HepG2 (cell line): ENCODE measurements at regions not wholly inside any gene's neighbourhood (a gene's known extent, or its start where the extent isn't known, plus 50 kb on each side); places are given as distances from the start of the nearest gene placed in this dataset.

Source experiments
- ATAC-seq: fragments of 200-7000 bp; cut with Tn5 transposase; 3 replicates; pipeline ENCODE4 v1.9.1; 2020; ENCODE audit warnings: mild to moderate bottlenecking, moderate library complexity
- BruUV-seq: library from RNA; stranded (reverse); fragments of 400-500 nt; replicated peaks from 2 replicates; lab custom pipeline; 2021; lab: Mats Ljungman, UMichigan
- CTCF ChIA-PET: fragments of 300-600 bp; formaldehyde crosslinking; extraction: SDS; loops from one replicate; lab custom pipeline; 2021; ENCODE audit warnings: low total read pairs, inconsistent platforms, low intra/inter-chr PET ratio; lab: Yijun Ruan, JAX
- POLR2A ChIA-PET: fragments of 350-600 bp; sonication (Branson Sonifier 250); formaldehyde crosslinking; loops from one replicate; lab custom pipeline; 2020; ENCODE audit warnings: antibody characterized with exemption, inconsistent platforms; lab: Yijun Ruan, JAX
- DNase-seq: peaks from one replicate; pipeline ENCODE4 v3.0.0-alpha.2; 2015; ENCODE audit warnings: low spot score
- FAIRE-seq: peaks from 3 replicates; lab custom pipeline; 2011; peaks lifted over from hg19 to GRCh38; lab: Jason Lieb, UNC
- H2AFZ ChIP-seq: one replicate; pipeline ENCODE4 v1.6.1; 2011; ENCODE audit warnings: low read length, inconsistent platforms
- H3K27ac ChIP-seq: fragments of 300-600 bp; 3 replicates; pipeline ENCODE4 v1.8.0; 2011; ENCODE audit warnings: mixed run types, mild to moderate bottlenecking, mixed read lengths, low read length, inconsistent platforms; ENCODE audit not compliant: insufficient read depth; ENCODE audit errors: extremely low read length
- H3K27me3 ChIP-seq, 2 experiments: fragments of 200-600 bp in 1 of 2; 2 replicates in 1 of 2; 3 replicates in 1 of 2; pipeline versions ENCODE4 v1.6.0 to v1.8.0; 2011; ENCODE audit warnings: low read length in 2 of 2, mild to moderate bottlenecking in 2 of 2, moderate library complexity in 2 of 2, inconsistent platforms in 1 of 2; ENCODE audit not compliant: insufficient read depth in 2 of 2, control insufficient read depth in 1 of 2
- H3K36me3 ChIP-seq, 2 experiments: fragments of 200-600 bp in 1 of 2; replicated peaks in 1 of 2; 2 replicates in 1 of 2; 3 replicates in 1 of 2; pipeline versions ENCODE4 v1.5.1 to v1.8.0; 2011; ENCODE audit warnings: low read length in 2 of 2, inconsistent platforms in 1 of 2; ENCODE audit not compliant: insufficient read depth in 2 of 2, control insufficient read depth in 1 of 2
- H3K4me1 ChIP-seq: 2 replicates; pipeline ENCODE4 v1.5.1; 2012; ENCODE audit warnings: low read length, inconsistent platforms; ENCODE audit not compliant: insufficient read depth
- H3K4me2 ChIP-seq: 2 replicates; pipeline ENCODE4 v1.6.0; 2011; ENCODE audit warnings: low read depth, low read length, inconsistent platforms
- H3K4me3 ChIP-seq, 3 experiments: fragments of 200-600 bp in 1 of 3; sonication (generic), shearing (Covaris generic) in 1 of 3; replicated peaks in 1 of 3; 2 replicates each; pipeline ENCODE4 v1.5.1; 2011 to 2016; ENCODE audit warnings: low read length in 3 of 3, inconsistent platforms in 2 of 3, low read depth in 2 of 3, mild to moderate bottlenecking in 2 of 3, control low read depth in 1 of 3, mixed read lengths in 1 of 3; ENCODE audit not compliant: insufficient read depth in 1 of 3
- H3K79me2 ChIP-seq: one replicate; pipeline ENCODE4 v1.6.1; 2011; ENCODE audit warnings: low read length, inconsistent platforms; ENCODE audit not compliant: insufficient read depth
- H3K9ac ChIP-seq: 2 replicates; pipeline ENCODE4 v1.6.0; 2011; ENCODE audit warnings: mild to moderate bottlenecking, low read depth, low read length, inconsistent platforms; ENCODE audit not compliant: insufficient read depth
- H3K9me3 ChIP-seq: 2 replicates; pipeline ENCODE4 v1.5.1; 2012; ENCODE audit warnings: mild to moderate bottlenecking, low read length
- H4K20me1 ChIP-seq: 2 replicates; pipeline ENCODE4 v1.6.0; 2011; ENCODE audit warnings: inconsistent platforms, mild to moderate bottlenecking, low read length, moderate library complexity; ENCODE audit not compliant: insufficient read depth
- GATAD1 ChIP-seq: IDR thresholded peaks from 2 replicates; pipeline ENCODE4 v1.6.1; 2016; ENCODE audit warnings: missing genetic modification reagents, missing compliant biosample characterization
- NFIC ChIP-seq: IDR thresholded peaks from 2 replicates; pipeline ENCODE4 v1.6.1; 2012; ENCODE audit warnings: mild to moderate bottlenecking, low read length, inconsistent platforms
- POLR2AphosphoS2 ChIP-seq: IDR thresholded peaks from 2 replicates; pipeline ENCODE4 v1.6.1; 2011; ENCODE audit warnings: low read depth, low read length, improper control_type of control experiment
- SP140L ChIP-seq: sonication (generic); formaldehyde crosslinking; IDR thresholded peaks from 2 replicates; pipeline ENCODE4 v1.4.0; 2020; ENCODE audit warnings: missing genetic modification reagents, borderline replicate concordance
- STAG1 ChIP-seq: sonication (generic); formaldehyde crosslinking; IDR thresholded peaks from 2 replicates; pipeline ENCODE4 v1.4.0; 2020; ENCODE audit warnings: missing genetic modification reagents
- TP53 ChIP-seq: sonication (generic); formaldehyde crosslinking; conservative IDR thresholded peaks from 2 replicates; pipeline ENCODE4 v1.4.0; 2020; ENCODE audit warnings: missing genetic modification reagents
- ZNF354B ChIP-seq: sonication (generic); formaldehyde crosslinking; IDR thresholded peaks from 2 replicates; pipeline ENCODE4 v1.8.0; 2022; ENCODE audit warnings: mild to moderate bottlenecking, missing genetic modification reagents
- ZNF563 ChIP-seq: sonication (generic); formaldehyde crosslinking; IDR thresholded peaks from 2 replicates; pipeline ENCODE4 v1.8.0; 2022; ENCODE audit warnings: mild to moderate bottlenecking, moderate library complexity, missing genetic modification reagents
- ZNF629 ChIP-seq: sonication (generic); formaldehyde crosslinking; conservative IDR thresholded peaks from 2 replicates; pipeline ENCODE4 v1.5.0; 2020; ENCODE audit warnings: missing genetic modification reagents
- WGBS: methylation state at CpG from one replicate; pipeline ENCODE4 v1.1.6; 2017; ENCODE audit warnings: low lambda C conversion rate; 5-methylcytosine and 5-hydroxymethylcytosine counted together
- in situ Hi-C: cut with HindIII; loops from 2 replicates; pipeline ENCODE4 v1.10.0; 2017; ENCODE audit warnings: low pct_unique_long_range_greater_than_20kb; ENCODE audit not compliant: extremely low pct_ligation_motif_present
- intact Hi-C: fragments of 100-400 bp; cut with micrococcal nuclease; formaldehyde crosslinking; loops from one replicate; pipeline ENCODE4 v1.10.0; 2022; ENCODE audit not compliant: unreplicated experiment
- TF ChIP-seq, protein P1 (sequence below): sonication (generic); formaldehyde crosslinking; IDR thresholded peaks from 2 replicates; pipeline ENCODE4 v1.5.1; 2020; ENCODE audit warnings: mild to moderate bottlenecking, missing genetic modification reagents, moderate library complexity
- TF ChIP-seq, protein P2 (sequence below): sonication (generic); formaldehyde crosslinking; IDR thresholded peaks from 2 replicates; pipeline ENCODE4 v1.5.0; 2020; ENCODE audit warnings: missing genetic modification reagents

DNA sequence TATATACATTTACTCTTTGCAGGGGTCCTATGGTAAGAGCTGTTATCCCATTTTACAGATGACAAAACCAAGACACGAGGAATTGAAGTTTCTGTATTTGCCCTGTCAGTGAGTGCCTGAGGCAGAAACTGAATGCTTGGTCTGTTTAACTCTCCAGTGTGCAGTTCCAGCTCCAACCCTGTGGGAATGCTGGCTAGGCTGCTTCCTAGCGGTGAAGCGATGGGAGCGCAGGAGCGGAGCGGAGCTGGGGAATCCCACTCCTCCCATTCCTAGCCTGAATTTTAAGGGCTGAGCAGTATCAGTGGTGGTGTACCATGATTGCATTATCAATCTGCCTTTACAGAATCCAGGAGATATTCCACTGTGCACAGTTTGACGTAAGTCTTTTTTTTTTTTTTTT, 202.3 kb downstream of the LRRC70 start:
- FAIRE-seq: no peak
- Histone ChIP-seq H3K27ac (no peak overlapping the region), H3K4me3 (no peak overlapping the region), H3K27me3 (no peaks in the 10 kb centered on the region), H4K20me1 (no peaks in the 10 kb centered on the region), H3K79me2 (no peaks in the 10 kb centered on the region), H3K9ac (no peak overlapping the region), H3K36me3 (no peaks in the 10 kb centered on the region), H3K4me1 (no peaks in the 10 kb centered on the region), H2AFZ (no peak overlapping the region), H3K9me3 (no peaks in the 10 kb centered on the region), H3K4me2 (no peak overlapping the region)
- ATAC-seq: peak; percentile 86
- TF ChIP-seq ZNF563 (CRISPR knock-in tag) (no peak), NFIC (no peak), GATAD1 (no peak), STAG1 (CRISPR knock-in tag) (peak; percentile 32), ZNF354B (no peak), SP140L (CRISPR knock-in tag) (no peak), POLR2AphosphoS2 (no peak), TP53 (CRISPR knock-in tag) (no peak), ZNF629 (CRISPR knock-in tag) (0 out of 2 replicates have a peak, but pooled peaks have one; percentile 31)
- TF ChIP-seq, protein P1, sequence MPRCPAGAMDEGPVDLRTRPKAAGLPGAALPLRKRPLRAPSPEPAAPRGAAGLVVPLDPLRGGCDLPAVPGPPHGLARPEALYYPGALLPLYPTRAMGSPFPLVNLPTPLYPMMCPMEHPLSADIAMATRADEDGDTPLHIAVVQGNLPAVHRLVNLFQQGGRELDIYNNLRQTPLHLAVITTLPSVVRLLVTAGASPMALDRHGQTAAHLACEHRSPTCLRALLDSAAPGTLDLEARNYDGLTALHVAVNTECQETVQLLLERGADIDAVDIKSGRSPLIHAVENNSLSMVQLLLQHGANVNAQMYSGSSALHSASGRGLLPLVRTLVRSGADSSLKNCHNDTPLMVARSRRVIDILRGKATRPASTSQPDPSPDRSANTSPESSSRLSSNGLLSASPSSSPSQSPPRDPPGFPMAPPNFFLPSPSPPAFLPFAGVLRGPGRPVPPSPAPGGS: no peak
- TF ChIP-seq, protein P2, sequence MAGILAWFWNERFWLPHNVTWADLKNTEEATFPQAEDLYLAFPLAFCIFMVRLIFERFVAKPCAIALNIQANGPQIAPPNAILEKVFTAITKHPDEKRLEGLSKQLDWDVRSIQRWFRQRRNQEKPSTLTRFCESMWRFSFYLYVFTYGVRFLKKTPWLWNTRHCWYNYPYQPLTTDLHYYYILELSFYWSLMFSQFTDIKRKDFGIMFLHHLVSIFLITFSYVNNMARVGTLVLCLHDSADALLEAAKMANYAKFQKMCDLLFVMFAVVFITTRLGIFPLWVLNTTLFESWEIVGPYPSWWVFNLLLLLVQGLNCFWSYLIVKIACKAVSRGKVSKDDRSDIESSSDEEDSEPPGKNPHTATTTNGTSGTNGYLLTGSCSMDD (CRISPR knock-in tag): no peak
- intact Hi-C loops: no loop called here
- no peak for DNase-seq
- ChIA-PET CTCF (no interaction called here), POLR2A (interaction anchor here (0.7 kb wide), 1 partner anchor 149 kb away, joined by 4 read pairs; no protein-coding TSS in a partner anchor)
- in situ Hi-C loops: no loop called here
- no TSS peak for BruUV-seq
- 82% methylated on average over 7 of the region's 7 CpGs for WGBS
